Ishikawa (cell line): ENCODE measurements at regions not wholly inside any gene's neighbourhood (a gene's known extent, or its start where the extent isn't known, plus 50 kb on each side); places are given as distances from the start of the nearest gene placed in this dataset.

ENCODE experiments used
- CEBPB ChIP-seq: IDR thresholded peaks from 2 replicates; pipeline ENCODE4 v1.6.1; 2012
- CREB1 ChIP-seq: IDR thresholded peaks from 2 replicates; pipeline ENCODE4 v1.6.1; 2012; ENCODE audit warnings: low read depth
- EGR1 ChIP-seq: IDR thresholded peaks from 2 replicates; pipeline ENCODE4 v1.6.1; 2012
- EP300 ChIP-seq: IDR thresholded peaks from 2 replicates; pipeline ENCODE4 v1.6.1; 2012; ENCODE audit warnings: borderline replicate concordance
- FOXM1 ChIP-seq: IDR thresholded peaks from 2 replicates; pipeline ENCODE4 v1.6.1; 2012; ENCODE audit warnings: low read depth, borderline replicate concordance
- MAX ChIP-seq: IDR thresholded peaks from 2 replicates; pipeline ENCODE4 v1.6.1; 2012
- NFIC ChIP-seq: IDR thresholded peaks from 2 replicates; pipeline ENCODE4 v1.6.1; 2012
- RAD21 ChIP-seq: IDR thresholded peaks from 2 replicates; pipeline ENCODE4 v1.6.1; 2012; ENCODE audit warnings: low read depth
- REST ChIP-seq: IDR thresholded peaks from 2 replicates; pipeline ENCODE4 v1.6.1; 2012; ENCODE audit warnings: low read depth, mild to moderate bottlenecking
- TAF1 ChIP-seq: IDR thresholded peaks from 2 replicates; pipeline ENCODE4 v1.6.1; 2012; ENCODE audit warnings: low read depth, mild to moderate bottlenecking
- TCF12 ChIP-seq: IDR thresholded peaks from 2 replicates; pipeline ENCODE4 v1.6.1; 2012; ENCODE audit warnings: low read depth
- TEAD4 ChIP-seq: IDR thresholded peaks from 2 replicates; pipeline ENCODE4 v1.6.1; 2012
- USF1 ChIP-seq: IDR thresholded peaks from 2 replicates; pipeline ENCODE4 v1.6.1; 2012
- YY1 ChIP-seq: IDR thresholded peaks from 2 replicates; pipeline ENCODE4 v1.6.1; 2012; ENCODE audit warnings: low read depth
- ZBTB7A ChIP-seq: IDR thresholded peaks from 2 replicates; pipeline ENCODE4 v1.6.1; 2012; ENCODE audit warnings: low read depth

- TF ChIP-seq CEBPB (no peak), FOXM1 (no peak), TCF12 (no peak), MAX (no peak), CREB1 (no peak), YY1 (no peak), REST (no peak), EGR1 (no peak)
These were observed 296.0 kb downstream of the PPP1R3A start for GRCh38 chr7:113622796-113623195.

- no peak for TF ChIP-seq CREB1
- no peak for TF ChIP-seq ZBTB7A
- no peak for TF ChIP-seq TCF12
- TF ChIP-seq EP300: no peak
- TF ChIP-seq TEAD4: no peak
- TF ChIP-seq MAX: no peak
- no peak for TF ChIP-seq REST
- no peak for TF ChIP-seq TAF1
- no peak for TF ChIP-seq EGR1
- no peak for TF ChIP-seq CEBPB
- no peak for TF ChIP-seq RAD21
- no peak for TF ChIP-seq USF1
- TF ChIP-seq FOXM1: no peak
- TF ChIP-seq NFIC: no peak
- no peak for TF ChIP-seq YY1
These were observed 308.2 kb downstream of the PPP1R3A start for GRCh38 chr7:113610572-113610971.

GRCh38 chr7:113608782-113609181, 310.0 kb downstream of the PPP1R3A start:
- TF ChIP-seq REST (no peak), NFIC (no peak), TAF1 (no peak), TCF12 (no peak), MAX (no peak), CREB1 (no peak), RAD21 (no peak)

GRCh38 chr7:113606325-113606724, 312.5 kb downstream of the PPP1R3A start:
- no peak for TF ChIP-seq CEBPB
- TF ChIP-seq MAX: no peak
- no peak for TF ChIP-seq ZBTB7A
- no peak for TF ChIP-seq RAD21
- TF ChIP-seq TAF1: no peak
- no peak for TF ChIP-seq TCF12
- TF ChIP-seq YY1: no peak
- TF ChIP-seq EP300: no peak
- no peak for TF ChIP-seq REST
